BLaER1 (cell line): ENCODE measurements at regions not wholly inside any gene's neighbourhood (a gene's known extent, or its start where the extent isn't known, plus 50 kb on each side); places are given as distances from the start of the nearest gene placed in this dataset.

Source experiments
- H3K27ac ChIP-seq: shearing (Covaris generic); formaldehyde crosslinking; 2 replicates; pipeline ENCODE4 v1.8.1; 2022
- H3K27me3 ChIP-seq: shearing (Covaris generic); formaldehyde crosslinking; 2 replicates; pipeline ENCODE4 v1.8.1; 2022
- H3K36me3 ChIP-seq: shearing (Covaris generic); formaldehyde crosslinking; 2 replicates; pipeline ENCODE4 v1.8.1; 2022
- H3K4me1 ChIP-seq: shearing (Covaris generic); formaldehyde crosslinking; 2 replicates; pipeline ENCODE4 v1.8.1; 2022
- H3K4me2 ChIP-seq: shearing (Covaris generic); formaldehyde crosslinking; 2 replicates; pipeline ENCODE4 v1.8.1; 2022
- H3K4me3 ChIP-seq: shearing (Covaris generic); formaldehyde crosslinking; 2 replicates; pipeline ENCODE4 v1.8.1; 2022
- H3K9ac ChIP-seq: shearing (Covaris generic); formaldehyde crosslinking; 2 replicates; pipeline ENCODE4 v1.8.1; 2022
- H3K9me3 ChIP-seq: shearing (Covaris generic); formaldehyde crosslinking; 2 replicates; pipeline ENCODE4 v1.8.1; 2022
- H4K20me1 ChIP-seq: shearing (Covaris generic); formaldehyde crosslinking; 2 replicates; pipeline ENCODE4 v1.8.1; 2022
- Cebpa-rat ChIP-seq: shearing (Covaris generic); IDR thresholded peaks from 2 replicates; pipeline ENCODE4 v1.8.1; 2022

GRCh38 chrX:82648062-82648461 is 860.0 kb upstream of the POU3F4 start:
- no peak for TF ChIP-seq Cebpa-rat
- Histone ChIP-seq H3K9ac (no peak overlapping the region), H3K27me3 (peaks cover 75% of the 10 kb centered on the region), H3K4me2 (no peak overlapping the region), H3K27ac (no peak overlapping the region), H3K9me3 (peaks cover 10% of the 10 kb centered on the region), H3K4me1 (no peaks in the 10 kb centered on the region), H3K4me3 (no peak overlapping the region), H3K36me3 (no peaks in the 10 kb centered on the region), H4K20me1 (no peaks in the 10 kb centered on the region)

GRCh38 chrX:82649645-82650044 is 858.4 kb upstream of the POU3F4 start:
- H3K36me3 ChIP-seq: no peaks in the 10 kb centered on the region
- peak; percentile 78; the same call in 1 of the 2 replicates for TF ChIP-seq Cebpa-rat
- peaks cover 10% of the 10 kb centered on the region for H3K9me3 ChIP-seq

GRCh38 chrX:82658492-82658891 is 849.6 kb upstream of the POU3F4 start:
- no peak for TF ChIP-seq Cebpa-rat
- Histone ChIP-seq H3K4me3 (no peak overlapping the region), H3K27me3 (peaks cover 42% of the 10 kb centered on the region), H3K9ac (no peak overlapping the region), H3K4me1 (no peaks in the 10 kb centered on the region), H4K20me1 (no peaks in the 10 kb centered on the region), H3K9me3 (peaks cover 6% of the 10 kb centered on the region; the same call in 1 of the 2 replicates), H3K27ac (no peak overlapping the region), H3K4me2 (no peak overlapping the region), H3K36me3 (no peaks in the 10 kb centered on the region)

More at GRCh38 chrX:82649645-82650044, 858.4 kb upstream of the POU3F4 start:
- H3K4me1 ChIP-seq: no peaks in the 10 kb centered on the region
- H3K27me3 ChIP-seq: peaks cover 70% of the 10 kb centered on the region
- H4K20me1 ChIP-seq: no peaks in the 10 kb centered on the region
- no peak overlapping the region for H3K9ac ChIP-seq
- H3K27ac ChIP-seq: no peak overlapping the region
- no peak overlapping the region for H3K4me3 ChIP-seq
- no peak overlapping the region for H3K4me2 ChIP-seq

DNA sequence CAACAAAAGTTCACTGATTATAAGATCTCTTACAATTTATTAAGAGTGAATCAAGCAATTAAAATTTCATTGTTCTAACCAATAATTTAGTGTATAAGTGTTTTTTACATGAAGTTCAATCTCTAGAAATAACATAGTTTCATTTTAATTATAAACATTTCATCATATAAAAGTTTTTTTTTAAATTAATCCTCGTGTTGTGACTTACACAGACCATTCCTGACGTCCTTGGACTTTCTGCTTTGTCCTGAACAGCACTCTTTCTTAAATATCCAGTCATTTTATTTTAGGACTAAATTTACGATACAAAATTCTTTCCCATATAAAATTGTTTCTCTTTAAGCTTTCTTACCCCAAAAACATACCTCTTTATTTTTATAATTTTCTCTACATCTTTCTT is 841.7 kb upstream of the POU3F4 start:
- Histone ChIP-seq H3K4me1 (no peaks in the 10 kb centered on the region), H3K27me3 (peaks cover 51% of the 10 kb centered on the region), H3K9ac (no peak overlapping the region), H3K36me3 (no peaks in the 10 kb centered on the region), H3K4me3 (no peak overlapping the region), H4K20me1 (no peaks in the 10 kb centered on the region), H3K9me3 (peaks cover 44% of the 10 kb centered on the region; the same call in 1 of the 2 replicates), H3K27ac (no peak overlapping the region), H3K4me2 (no peak overlapping the region)
- no peak for TF ChIP-seq Cebpa-rat

- no peaks in the 10 kb centered on the region for H4K20me1 ChIP-seq
- no peak overlapping the region for H3K4me3 ChIP-seq
- no peaks in the 10 kb centered on the region for H3K36me3 ChIP-seq
- TF ChIP-seq Cebpa-rat: no peak
- no peaks in the 10 kb centered on the region for H3K4me1 ChIP-seq
- H3K4me2 ChIP-seq: no peak overlapping the region
- no peak overlapping the region for H3K27ac ChIP-seq
- H3K9ac ChIP-seq: no peak overlapping the region
- no peaks in the 10 kb centered on the region for H3K9me3 ChIP-seq
- peaks cover 67% of the 10 kb centered on the region for H3K27me3 ChIP-seq
Measured at GRCh38 chrX:82675104-82675503, 833.0 kb upstream of the POU3F4 start.

GRCh38 chrX:82676386-82676785 is 831.7 kb upstream of the POU3F4 start:
- Histone ChIP-seq H3K4me2 (no peak overlapping the region), H3K27me3 (peaks cover 58% of the 10 kb centered on the region), H4K20me1 (no peaks in the 10 kb centered on the region), H3K9ac (no peak overlapping the region), H3K36me3 (no peaks in the 10 kb centered on the region), H3K4me1 (no peaks in the 10 kb centered on the region), H3K4me3 (no peak overlapping the region), H3K27ac (no peak overlapping the region), H3K9me3 (no peaks in the 10 kb centered on the region)
- TF ChIP-seq Cebpa-rat: no peak

- Histone ChIP-seq H4K20me1 (no peaks in the 10 kb centered on the region), H3K36me3 (no peaks in the 10 kb centered on the region), H3K4me3 (no peak overlapping the region), H3K9ac (no peak overlapping the region), H3K9me3 (no peaks in the 10 kb centered on the region), H3K4me2 (no peak overlapping the region), H3K27me3 (peaks cover 63% of the 10 kb centered on the region), H3K27ac (no peak overlapping the region), H3K4me1 (no peaks in the 10 kb centered on the region)
- no peak for TF ChIP-seq Cebpa-rat
Measured at GRCh38 chrX:82677286-82677685, 830.8 kb upstream of the POU3F4 start.

DNA sequence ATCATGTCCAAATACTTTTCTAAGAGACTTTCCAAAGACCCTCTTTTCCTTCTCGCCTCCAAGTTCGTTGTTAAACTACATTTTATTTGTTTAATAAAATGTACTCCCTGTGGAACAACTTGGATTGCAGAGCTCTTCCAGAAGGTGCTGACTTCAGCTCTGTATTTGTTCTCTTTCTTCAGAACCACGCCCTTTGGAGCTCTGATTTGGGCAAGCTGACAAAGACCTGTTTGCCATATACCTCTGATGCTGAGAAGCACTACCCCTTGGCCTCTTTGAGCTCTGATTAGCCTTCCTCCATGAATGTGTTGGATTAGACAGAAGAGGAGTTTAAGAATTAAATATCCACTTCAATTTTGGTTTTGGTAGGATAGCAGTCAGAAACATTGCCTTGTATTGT is 815.1 kb upstream of the POU3F4 start:
- Histone ChIP-seq H3K4me2 (no peak overlapping the region), H4K20me1 (no peaks in the 10 kb centered on the region), H3K36me3 (no peaks in the 10 kb centered on the region), H3K27ac (no peak overlapping the region), H3K4me1 (no peaks in the 10 kb centered on the region), H3K9ac (no peak overlapping the region), H3K27me3 (peaks cover 56% of the 10 kb centered on the region), H3K4me3 (no peak overlapping the region), H3K9me3 (no peaks in the 10 kb centered on the region)
- TF ChIP-seq Cebpa-rat: no peak

DNA sequence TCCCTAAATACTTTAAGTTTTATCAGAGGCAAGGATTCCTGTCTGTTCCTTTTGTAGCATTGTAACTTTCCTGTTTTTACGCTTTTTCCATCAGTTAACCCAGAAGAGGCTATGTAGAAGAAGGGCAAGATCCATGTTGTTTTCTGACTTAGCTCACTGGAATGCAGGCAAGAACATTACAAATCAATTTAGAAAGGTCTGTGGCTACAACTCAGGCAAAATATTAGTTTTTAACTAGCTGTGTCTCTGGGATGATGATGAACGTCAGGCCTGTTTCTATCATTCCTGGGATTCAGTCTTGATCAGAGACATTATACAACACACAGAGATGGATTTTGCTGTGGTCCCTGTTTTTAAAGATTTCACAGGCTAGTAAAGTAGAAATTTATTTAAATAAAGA is 813.0 kb upstream of the POU3F4 start:
- Histone ChIP-seq H3K27me3 (peaks cover 61% of the 10 kb centered on the region), H3K4me1 (no peaks in the 10 kb centered on the region), H3K4me3 (no peak overlapping the region), H4K20me1 (no peaks in the 10 kb centered on the region), H3K27ac (no peak overlapping the region), H3K36me3 (no peaks in the 10 kb centered on the region), H3K9ac (no peak overlapping the region), H3K9me3 (no peaks in the 10 kb centered on the region), H3K4me2 (no peak overlapping the region)
- TF ChIP-seq Cebpa-rat: no peak

GRCh38 chrX:82703551-82703950 is 804.5 kb upstream of the POU3F4 start:
- H3K9ac ChIP-seq: no peak overlapping the region
- H3K9me3 ChIP-seq: no peaks in the 10 kb centered on the region
- H3K4me3 ChIP-seq: no peak overlapping the region
- no peak overlapping the region for H3K4me2 ChIP-seq
- H3K36me3 ChIP-seq: no peaks in the 10 kb centered on the region
- H4K20me1 ChIP-seq: no peaks in the 10 kb centered on the region
- no peak for TF ChIP-seq Cebpa-rat
- H3K4me1 ChIP-seq: no peaks in the 10 kb centered on the region
- H3K27ac ChIP-seq: no peak overlapping the region
- peaks cover 88% of the 10 kb centered on the region for H3K27me3 ChIP-seq

GRCh38 chrX:82711457-82711856 is 796.6 kb upstream of the POU3F4 start:
- peaks cover 69% of the 10 kb centered on the region for H3K27me3 ChIP-seq
- H3K36me3 ChIP-seq: no peaks in the 10 kb centered on the region
- H3K4me2 ChIP-seq: no peak overlapping the region
- no peak overlapping the region for H3K9ac ChIP-seq
- no peaks in the 10 kb centered on the region for H3K4me1 ChIP-seq
- no peaks in the 10 kb centered on the region for H3K9me3 ChIP-seq
- H3K4me3 ChIP-seq: no peak overlapping the region
- H3K27ac ChIP-seq: no peak overlapping the region
- no peaks in the 10 kb centered on the region; the same call in 1 of the 2 replicates for H4K20me1 ChIP-seq
- no peak for TF ChIP-seq Cebpa-rat
